IMR-90 (cell line): ENCODE measurements at regions not wholly inside any gene's neighbourhood (a gene's known extent, or its start where the extent isn't known, plus 50 kb on each side); places are given as distances from the start of the nearest gene placed in this dataset.

Experiments used
- ATAC-seq: fragments of 200-7000 bp; cut with Tn5 transposase; 2 replicates; pipeline ENCODE4 v1.9.1; 2020; ENCODE audit warnings: low read depth, mild to moderate bottlenecking, moderate library complexity
- BruUV-seq: library from RNA; stranded (reverse); fragments of 400-500 nt; replicated peaks from 2 replicates; lab custom pipeline; 2021; lab: Mats Ljungman, UMichigan
- CTCF ChIA-PET: fragments of 300-600 bp; formaldehyde crosslinking; extraction: SDS; loops from one replicate; lab custom pipeline; 2021; ENCODE audit warnings: antibody characterized with exemption; lab: Yijun Ruan, JAX
- POLR2A ChIA-PET: fragments of 300-600 bp; sonication (Branson Sonifier 250); formaldehyde crosslinking; loops from one replicate; lab custom pipeline; 2022; ENCODE audit warnings: antibody characterized with exemption; ENCODE audit not compliant: unreplicated experiment; lab: Charles Lee
- DNase-seq: peaks from one replicate; pipeline ENCODE4 v3.0.0; 2013
- H2AFZ ChIP-seq: replicated peaks from 2 replicates; pipeline ENCODE3; 2013; ENCODE audit warnings: low read length, mild to moderate bottlenecking; ENCODE audit not compliant: poor library complexity
- H2AK5ac ChIP-seq: 2 replicates; pipeline ENCODE4 v1.6.1; 2013; ENCODE audit warnings: low read depth, low read length, inconsistent platforms
- H2AK9ac ChIP-seq: replicated peaks from 2 replicates; pipeline ENCODE3; 2013; ENCODE audit warnings: mild to moderate bottlenecking, low read depth, low read length, moderate library complexity; ENCODE audit not compliant: poor library complexity
- H2BK120ac ChIP-seq: 2 replicates; pipeline ENCODE4 v1.6.1; 2013; ENCODE audit warnings: low read depth, low read length, inconsistent platforms
- H2BK15ac ChIP-seq: 3 replicates; pipeline ENCODE4 v1.6.1; 2013; ENCODE audit warnings: low read depth, low read length, inconsistent platforms
- H2BK20ac ChIP-seq: 2 replicates; pipeline ENCODE4 v1.6.1; 2013; ENCODE audit warnings: low read depth, mild to moderate bottlenecking, inconsistent platforms, low read length, moderate library complexity
- H2BK5ac ChIP-seq: 2 replicates; pipeline ENCODE4 v1.6.1; 2013; ENCODE audit warnings: mild to moderate bottlenecking, low read depth, low read length, inconsistent platforms; ENCODE audit not compliant: poor library complexity, severe bottlenecking
- H3K14ac ChIP-seq: replicated peaks from 2 replicates; pipeline ENCODE4 v1.6.1; 2013; ENCODE audit warnings: low read depth, low read length, inconsistent platforms
- H3K18ac ChIP-seq: 2 replicates; pipeline ENCODE4 v1.6.1; 2013; ENCODE audit warnings: low read depth, low read length, control low read depth
- H3K23ac ChIP-seq: 2 replicates; pipeline ENCODE4 v1.6.1; 2013; ENCODE audit warnings: low read depth, low read length, inconsistent platforms
- H3K27ac ChIP-seq: 2 replicates; pipeline ENCODE4 v1.5.1; 2013; ENCODE audit warnings: mild to moderate bottlenecking, control low read depth, low read length; ENCODE audit not compliant: insufficient read depth
- H3K27me3 ChIP-seq: 2 replicates; pipeline ENCODE4 v1.6.1; 2013; ENCODE audit warnings: low read length; ENCODE audit not compliant: control insufficient read depth, insufficient read depth
- H3K36me3 ChIP-seq: 2 replicates; pipeline ENCODE4 v1.6.1; 2013; ENCODE audit warnings: low read length, mixed read lengths; ENCODE audit not compliant: control insufficient read depth, insufficient read depth
- H3K4ac ChIP-seq: 2 replicates; pipeline ENCODE4 v1.6.1; 2013; ENCODE audit warnings: low read depth, low read length, inconsistent platforms
- H3K4me1 ChIP-seq: 2 replicates; pipeline ENCODE4 v1.6.1; 2013; ENCODE audit warnings: low read length, mixed read lengths; ENCODE audit not compliant: control insufficient read depth, insufficient read depth
- H3K4me2 ChIP-seq: 2 replicates; pipeline ENCODE4 v1.6.1; 2013; ENCODE audit warnings: low read depth, mild to moderate bottlenecking, control low read depth, low read length, moderate library complexity
- H3K4me3 ChIP-seq: 2 replicates; pipeline ENCODE4 v1.5.1; 2013; ENCODE audit warnings: low read depth, mild to moderate bottlenecking, control low read depth, low read length, moderate library complexity; ENCODE audit not compliant: insufficient read depth
- H3K56ac ChIP-seq: 2 replicates; pipeline ENCODE4 v1.6.1; 2013; ENCODE audit warnings: low read length, inconsistent platforms; ENCODE audit not compliant: insufficient read depth; ENCODE audit errors: extremely low read depth
- H3K79me1 ChIP-seq, 2 experiments: 2 replicates each; pipeline ENCODE4 v1.6.1; 2013; ENCODE audit warnings: low read length in 2 of 2, inconsistent platforms in 1 of 2, low read depth in 1 of 2
- H3K9ac ChIP-seq: 2 replicates; pipeline ENCODE4 v1.6.1; 2013; ENCODE audit warnings: low read depth, low read length, control low read depth
- H3K9me1 ChIP-seq: 2 replicates; pipeline ENCODE4 v1.6.1; 2013; ENCODE audit warnings: low read length, inconsistent platforms; ENCODE audit not compliant: insufficient read depth
- H3K9me3 ChIP-seq: 2 replicates; pipeline ENCODE4 v1.6.1; 2013; ENCODE audit warnings: low read length; ENCODE audit not compliant: control insufficient read depth, insufficient read depth
- H4K20me1 ChIP-seq: 2 replicates; pipeline ENCODE4 v1.6.1; 2013; ENCODE audit warnings: low read length, inconsistent platforms; ENCODE audit not compliant: insufficient read depth
- H4K5ac ChIP-seq: 2 replicates; pipeline ENCODE4 v1.6.1; 2013; ENCODE audit warnings: mild to moderate bottlenecking, low read depth, low read length, control low read depth
- H4K8ac ChIP-seq, 2 experiments: 2 replicates each; pipeline ENCODE4 v1.6.1; 2013; ENCODE audit warnings: low read depth in 2 of 2, low read length in 2 of 2, control low read depth in 1 of 2, inconsistent platforms in 1 of 2
- H4K91ac ChIP-seq: 2 replicates; pipeline ENCODE4 v1.6.1; 2013; ENCODE audit warnings: low read depth, low read length, inconsistent platforms; ENCODE audit not compliant: insufficient read depth
- BHLHE40 ChIP-seq: fragments of 150-350 bp; IDR thresholded peaks from 2 replicates; pipeline ENCODE4 v1.6.1; 2016; ENCODE audit warnings: mild to moderate bottlenecking, low read depth, low read length
- CEBPB ChIP-seq: IDR thresholded peaks from 2 replicates; pipeline ENCODE4 v1.6.1; 2012; ENCODE audit warnings: low read depth, low read length, improper control_type of control experiment
- CHD1 ChIP-seq: IDR thresholded peaks from 2 replicates; pipeline ENCODE4 v1.6.1; 2012; ENCODE audit warnings: low read depth, low read length, improper control_type of control experiment
- CTCF ChIP-seq: conservative IDR thresholded peaks from 2 replicates; pipeline ENCODE4 v1.5.1; 2012; ENCODE audit warnings: mild to moderate bottlenecking, low read depth, low read length, improper control_type of control experiment
- MAZ ChIP-seq: IDR thresholded peaks from 2 replicates; pipeline ENCODE4 v1.6.1; 2012; ENCODE audit warnings: low read depth, mild to moderate bottlenecking, low read length, improper control_type of control experiment, moderate library complexity, borderline replicate concordance
- NFE2L2 ChIP-seq: fragments of 150-350 bp; IDR thresholded peaks from 2 replicates; pipeline ENCODE4 v1.6.1; 2016; ENCODE audit warnings: low read depth, mild to moderate bottlenecking, low read length
- POLR2A ChIP-seq: IDR thresholded peaks from 2 replicates; pipeline ENCODE4 v1.6.1; 2012; ENCODE audit warnings: mild to moderate bottlenecking, low read depth, low read length
- RAD21 ChIP-seq: IDR thresholded peaks from 2 replicates; pipeline ENCODE4 v1.6.1; 2012; ENCODE audit warnings: low read length, improper control_type of control experiment
- RFX5 ChIP-seq: IDR thresholded peaks from 2 replicates; pipeline ENCODE4 v1.8.0; 2012; ENCODE audit warnings: low read depth, mild to moderate bottlenecking, low read length, moderate library complexity
- SMC3 ChIP-seq: fragments of 150-350 bp; IDR thresholded peaks from 2 replicates; pipeline ENCODE4 v1.6.1; 2016; ENCODE audit warnings: low read depth, mild to moderate bottlenecking, antibody characterized with exemption, low read length, moderate library complexity
- WGBS, 2 experiments: methylation state at CpG; one replicate each; pipeline versions ENCODE4 v1.1.5 to v1.1.7; 2013; ENCODE audit warnings: missing lambda C conversion rate in 2 of 2; ENCODE audit not compliant: insufficient read length in 1 of 2; ENCODE audit errors: extremely low coverage in 2 of 2; 5-methylcytosine and 5-hydroxymethylcytosine counted together
- dilution Hi-C: fragments of 300-500 bp; cut with HindIII; formaldehyde crosslinking; loops from one replicate; pipeline ENCODE4 v1.14.3; 2018; ENCODE audit warnings: low sequenced_read_pairs; ENCODE audit not compliant: unreplicated experiment
- in situ Hi-C: fragments of 300-500 bp; cut with MboI; formaldehyde crosslinking; loops from 3 replicates; pipeline ENCODE4 v1.14.3; 2019; ENCODE audit warnings: low sequenced_read_pairs, inconsistent platforms, mixed read lengths
- intact Hi-C: fragments of 100-400 bp; cut with micrococcal nuclease; formaldehyde crosslinking; loops from 2 replicates; pipeline ENCODE4 v1.10.0; 2022
- TF ChIP-seq, protein P1 (sequence below): fragments of 150-350 bp; IDR thresholded peaks from 2 replicates; pipeline ENCODE4 v1.6.1; 2016; ENCODE audit warnings: low read depth, mild to moderate bottlenecking, low read length, moderate library complexity, borderline replicate concordance
- TF ChIP-seq, protein P2 (sequence below): fragments of 150-350 bp; IDR thresholded peaks from 2 replicates; pipeline ENCODE4 v1.6.1; 2017; ENCODE audit warnings: mild to moderate bottlenecking, antibody characterized with exemption, low read length, low read depth

DNA sequence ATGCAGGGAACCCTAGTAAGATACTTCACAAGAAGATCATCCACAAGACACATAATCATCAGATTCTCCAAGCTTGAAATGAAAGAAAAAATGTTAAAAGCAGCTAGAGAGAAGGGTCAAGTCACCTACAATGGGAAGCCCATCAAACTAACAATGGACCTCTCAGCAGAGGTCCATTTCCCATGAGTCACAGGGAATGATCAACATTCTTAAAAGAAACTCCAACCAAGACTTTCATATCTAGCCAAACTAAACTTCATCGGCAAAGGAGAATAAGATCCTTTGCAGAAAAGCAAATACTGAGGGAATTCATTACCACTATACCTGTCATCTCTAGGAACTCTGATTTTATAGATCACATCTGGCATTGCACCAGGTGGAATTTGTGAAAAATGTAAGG is 52.9 kb upstream of the SPATA31E1 start:
- ATAC-seq (no peak), DNase-seq (no peak)
- in situ Hi-C loops: no loop called here
- H3K9me3 ChIP-seq: no peaks in the 10 kb centered on the region
- H3K9ac ChIP-seq: no peak overlapping the region
- no peak overlapping the region for H3K27ac ChIP-seq
- no peak overlapping the region for H3K23ac ChIP-seq
- H2BK5ac ChIP-seq: no peak overlapping the region
- no peak overlapping the region for H3K56ac ChIP-seq
- no peaks in the 10 kb centered on the region for H3K36me3 ChIP-seq
- intact Hi-C loops: no loop called here
- no peaks in the 10 kb centered on the region for H3K79me1 ChIP-seq
- no peak overlapping the region for H2BK15ac ChIP-seq
- no peaks in the 10 kb centered on the region for H4K20me1 ChIP-seq
- no peak overlapping the region for H3K14ac ChIP-seq
- H4K91ac ChIP-seq: no peak overlapping the region
- no peak overlapping the region for H2AK9ac ChIP-seq
- WGBS, 2 experiments: no CpG with 5 or more reads among the region's 1 CpG
- no peaks in the 10 kb centered on the region for H3K4me1 ChIP-seq
- TF ChIP-seq CEBPB (no peak), CHD1 (no peak), MAZ (no peak), RFX5 (no peak), BHLHE40 (no peak), SMC3 (no peak), RAD21 (no peak), POLR2A (no peak), CTCF (no peak), NFE2L2 (no peak)
- TF ChIP-seq, protein P1, sequence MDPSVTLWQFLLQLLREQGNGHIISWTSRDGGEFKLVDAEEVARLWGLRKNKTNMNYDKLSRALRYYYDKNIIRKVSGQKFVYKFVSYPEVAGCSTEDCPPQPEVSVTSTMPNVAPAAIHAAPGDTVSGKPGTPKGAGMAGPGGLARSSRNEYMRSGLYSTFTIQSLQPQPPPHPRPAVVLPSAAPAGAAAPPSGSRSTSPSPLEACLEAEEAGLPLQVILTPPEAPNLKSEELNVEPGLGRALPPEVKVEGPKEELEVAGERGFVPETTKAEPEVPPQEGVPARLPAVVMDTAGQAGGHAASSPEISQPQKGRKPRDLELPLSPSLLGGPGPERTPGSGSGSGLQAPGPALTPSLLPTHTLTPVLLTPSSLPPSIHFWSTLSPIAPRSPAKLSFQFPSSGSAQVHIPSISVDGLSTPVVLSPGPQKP: no peak
- TF ChIP-seq, protein P2, sequence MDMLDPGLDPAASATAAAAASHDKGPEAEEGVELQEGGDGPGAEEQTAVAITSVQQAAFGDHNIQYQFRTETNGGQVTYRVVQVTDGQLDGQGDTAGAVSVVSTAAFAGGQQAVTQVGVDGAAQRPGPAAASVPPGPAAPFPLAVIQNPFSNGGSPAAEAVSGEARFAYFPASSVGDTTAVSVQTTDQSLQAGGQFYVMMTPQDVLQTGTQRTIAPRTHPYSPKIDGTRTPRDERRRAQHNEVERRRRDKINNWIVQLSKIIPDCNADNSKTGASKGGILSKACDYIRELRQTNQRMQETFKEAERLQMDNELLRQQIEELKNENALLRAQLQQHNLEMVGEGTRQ: no peak
- H2BK120ac ChIP-seq: no peak overlapping the region
- H2AFZ ChIP-seq: no peak overlapping the region
- no peak overlapping the region for H2BK20ac ChIP-seq
- H4K8ac ChIP-seq: no peak overlapping the region
- ChIA-PET CTCF (no interaction called here), POLR2A (no interaction called here)
- H3K27me3 ChIP-seq: peaks cover 4% of the 10 kb centered on the region
- no peak overlapping the region for H3K4me2 ChIP-seq
- no TSS peak for BruUV-seq
- H3K4ac ChIP-seq: no peak overlapping the region
- H3K4me3 ChIP-seq: no peak overlapping the region
- dilution Hi-C loops: no loop called here
- H3K9me1 ChIP-seq: no peaks in the 10 kb centered on the region; the same call in 1 of the 2 replicates
- no peak overlapping the region for H4K5ac ChIP-seq
- H2AK5ac ChIP-seq: no peak overlapping the region
- H3K18ac ChIP-seq: no peak overlapping the region
